Stimulated activated naive B cell treated with anti-CD40 and anti-IgM and Interleukin-4, amounts not matched to agents 10 μg/mL and 1 μg/mL and 100 μg/mL, for 72 hours (primary cell): ENCODE measurements at regions not wholly inside any gene's neighbourhood (a gene's known extent, or its start where the extent isn't known, plus 50 kb on each side); places are given as distances from the start of the nearest gene placed in this dataset.
A peak's percentile ranks its signal among the peaks of the same experiment; 100 is the strongest.
"Not testable (repeated sequence)": the region's sequence is repeated elsewhere in the genome, so short reads cannot be mapped to it uniquely, and the experiment has no call there.

ENCODE experiments used
- ATAC-seq, 2 donors: fragments of 150-1000 bp; cut with Tn5 transposase; replicated peaks; 2 replicates each; pipeline ENCODE4 v1.10.0; 2021; ENCODE audit warnings: moderate library complexity in 1 of 2
- DNase-seq: peaks from one replicate; pipeline ENCODE4 v3.0.0; 2021
- H3K27ac Mint-ChIP-seq: one replicate; pipeline ENCODE4 v1.8.0; 2022; ENCODE audit warnings: mild to moderate bottlenecking, mixed read lengths
- H3K27me3 Mint-ChIP-seq, 2 donors: one replicate each; pipeline ENCODE4 v1.8.0; 2022; ENCODE audit warnings: mixed read lengths in 2 of 2
- H3K36me3 Mint-ChIP-seq, 2 donors: one replicate each; pipeline ENCODE4 v1.8.0; 2022; ENCODE audit warnings: mixed read lengths in 2 of 2, mild to moderate bottlenecking in 1 of 2
- H3K4me1 Mint-ChIP-seq, 2 donors: one replicate each; pipeline ENCODE4 v1.8.0; 2022; ENCODE audit warnings: mixed read lengths in 2 of 2, mild to moderate bottlenecking in 1 of 2
- H3K4me3 Mint-ChIP-seq, 2 donors: one replicate each; pipeline ENCODE4 v1.8.0; 2022; ENCODE audit warnings: mild to moderate bottlenecking in 2 of 2, mixed read lengths in 2 of 2, moderate library complexity in 1 of 2
- H3K9me3 Mint-ChIP-seq, 2 donors: one replicate each; pipeline ENCODE4 v1.8.0; 2022; ENCODE audit warnings: mixed read lengths in 2 of 2, mild to moderate bottlenecking in 1 of 2

GRCh38 chr14:106663805-106664410, 1137.5 kb downstream of the TMEM121 start:
- Mint-ChIP-seq H3K4me1 (peaks cover 16 to 20% of the 10 kb centered on the region in 2 donors), H3K27ac (peak overlapping the region; percentile 67)
- DNase-seq (peak; percentile 75), ATAC-seq (peak; percentile 53 to 76)
- H3K36me3 Mint-ChIP-seq, H3K27me3 Mint-ChIP-seq, H3K9me3 Mint-ChIP-seq, H3K4me3 Mint-ChIP-seq: not testable (repeated sequence)

GRCh38 chr14:106665814-106666213, 1139.4 kb downstream of the TMEM121 start:
- DNase-seq, result no peak
- Mint-ChIP-seq H3K27me3 (peaks cover 0 to 5% of the 10 kb centered on the region in 2 donors), H3K4me3 (peak overlapping the region in 1 of 2 donors; percentile 35), H3K27ac (peak overlapping the region; percentile 77), H3K4me1 (peaks cover 14 to 20% of the 10 kb centered on the region in 2 donors), H3K36me3 (no peaks in the 10 kb centered on the region), H3K9me3 (peaks cover 0 to 2% of the 10 kb centered on the region in 2 donors)
- no peak for ATAC-seq

GRCh38 chr14:106666341-106666740, 1140.0 kb downstream of the TMEM121 start:
- peaks cover 0 to 2% of the 10 kb centered on the region in 2 donors for H3K9me3 Mint-ChIP-seq
- H3K4me3 Mint-ChIP-seq, result no peak overlapping the region
- peaks cover 0 to 5% of the 10 kb centered on the region in 2 donors for H3K27me3 Mint-ChIP-seq
- ATAC-seq, result no peak
- no peaks in the 10 kb centered on the region for H3K36me3 Mint-ChIP-seq
- peak overlapping the region; percentile 77 for H3K27ac Mint-ChIP-seq
- DNase-seq, result no peak
- H3K4me1 Mint-ChIP-seq, result peaks cover 13 to 19% of the 10 kb centered on the region in 2 donors

- no peak overlapping the region for H3K27ac Mint-ChIP-seq
- H3K36me3 Mint-ChIP-seq, result no peaks in the 10 kb centered on the region
- no peaks in the 10 kb centered on the region for H3K9me3 Mint-ChIP-seq
- DNase-seq (no peak), ATAC-seq (no peak)
- H3K4me3 Mint-ChIP-seq, result no peak overlapping the region
- peaks cover 5 to 8% of the 10 kb centered on the region in 2 donors for H3K27me3 Mint-ChIP-seq
- peaks cover 5 to 6% of the 10 kb centered on the region in 2 donors for H3K4me1 Mint-ChIP-seq
Measured at GRCh38 chr14:106670011-106670410, 1143.6 kb downstream of the TMEM121 start.

GRCh38 chr14:106674093-106674492, 1147.7 kb downstream of the TMEM121 start:
- H3K36me3 Mint-ChIP-seq, DNase-seq, ATAC-seq, H3K9me3 Mint-ChIP-seq, H3K4me1 Mint-ChIP-seq, H3K27ac Mint-ChIP-seq, H3K4me3 Mint-ChIP-seq: not testable (repeated sequence)
- peaks cover 10 to 12% of the 10 kb centered on the region in 2 donors for H3K27me3 Mint-ChIP-seq

GRCh38 chr14:106674509-106675125, 1148.2 kb downstream of the TMEM121 start:
- H3K9me3 Mint-ChIP-seq, H3K27ac Mint-ChIP-seq, ATAC-seq, H3K36me3 Mint-ChIP-seq, H3K4me1 Mint-ChIP-seq, H3K4me3 Mint-ChIP-seq: not testable (repeated sequence)
- peak; percentile 18 for DNase-seq
- H3K27me3 Mint-ChIP-seq, result peaks cover 10 to 11% of the 10 kb centered on the region in 2 donors

- H3K4me3 Mint-ChIP-seq, DNase-seq, H3K9me3 Mint-ChIP-seq, H3K27ac Mint-ChIP-seq, H3K4me1 Mint-ChIP-seq, ATAC-seq, H3K36me3 Mint-ChIP-seq: not testable (repeated sequence)
- H3K27me3 Mint-ChIP-seq, result peaks cover 7 to 14% of the 10 kb centered on the region in 2 donors
Measured at GRCh38 chr14:106675716-106676115, 1149.3 kb downstream of the TMEM121 start.

- H3K9me3 Mint-ChIP-seq, result no peaks in the 10 kb centered on the region
Measured at GRCh38 chr14:106679776-106680175, 1153.4 kb downstream of the TMEM121 start.

GRCh38 chr14:106681161-106681560, 1154.8 kb downstream of the TMEM121 start:
- Mint-ChIP-seq H3K36me3 (no peaks in the 10 kb centered on the region), H3K27me3 (peaks cover 0 to 10% of the 10 kb centered on the region in 2 donors), H3K4me3 (no peak overlapping the region), H3K9me3 (no peaks in the 10 kb centered on the region), H3K4me1 (peaks cover 5 to 7% of the 10 kb centered on the region in 2 donors), H3K27ac (no peak overlapping the region)
- no peak for DNase-seq
- ATAC-seq, result no peak

More at GRCh38 chr14:106679776-106680175, 1153.4 kb downstream of the TMEM121 start:
- Mint-ChIP-seq H3K4me1 (peaks cover 0 to 4% of the 10 kb centered on the region in 2 donors), H3K27ac (no peak overlapping the region), H3K27me3 (peaks cover 3 to 10% of the 10 kb centered on the region in 2 donors), H3K4me3 (no peak overlapping the region), H3K36me3 (no peaks in the 10 kb centered on the region)
- ATAC-seq, result no peak
- no peak for DNase-seq

- Mint-ChIP-seq H3K36me3 (no peaks in the 10 kb centered on the region), H3K4me3 (no peak overlapping the region), H3K9me3 (no peaks in the 10 kb centered on the region), H3K4me1 (peaks cover 5 to 7% of the 10 kb centered on the region in 2 donors), H3K27me3 (peaks cover 0 to 10% of the 10 kb centered on the region in 2 donors), H3K27ac (no peak overlapping the region)
- DNase-seq, result no peak
- ATAC-seq, result peak; percentile 74 to 81
Measured at GRCh38 chr14:106681568-106681967, 1155.2 kb downstream of the TMEM121 start.

- Mint-ChIP-seq H3K36me3 (no peaks in the 10 kb centered on the region), H3K4me3 (no peak overlapping the region), H3K4me1 (peaks cover 5 to 7% of the 10 kb centered on the region in 2 donors), H3K9me3 (no peaks in the 10 kb centered on the region), H3K27me3 (peaks cover 0 to 5% of the 10 kb centered on the region in 2 donors), H3K27ac (no peak overlapping the region)
- ATAC-seq (no peak), DNase-seq (no peak)
Measured at GRCh38 chr14:106683631-106684030, 1157.2 kb downstream of the TMEM121 start.

- Mint-ChIP-seq H3K4me3 (no peak overlapping the region), H3K27me3 (no peaks in the 10 kb centered on the region), H3K4me1 (peaks cover 8 to 14% of the 10 kb centered on the region in 2 donors), H3K9me3 (no peaks in the 10 kb centered on the region), H3K36me3 (no peaks in the 10 kb centered on the region), H3K27ac (no peak overlapping the region)
- DNase-seq, result no peak
- ATAC-seq, result no peak
Measured at GRCh38 chr14:106686533-106686932, 1160.2 kb downstream of the TMEM121 start.

- Mint-ChIP-seq H3K27ac (no peak overlapping the region), H3K36me3 (peaks cover 0 to 2% of the 10 kb centered on the region in 2 donors), H3K4me1 (peaks cover 10 to 23% of the 10 kb centered on the region in 2 donors)
Measured at GRCh38 chr14:106690333-106690891, 1164.0 kb downstream of the TMEM121 start.

GRCh38 chr14:106691601-106692291, 1165.4 kb downstream of the TMEM121 start:
- ATAC-seq (peak; percentile 57 to 71), DNase-seq (peak; percentile 60)
- Mint-ChIP-seq H3K4me1 (peaks cover 8 to 23% of the 10 kb centered on the region in 2 donors), H3K27ac (peak overlapping the region; percentile 31), H3K27me3 (no peaks in the 10 kb centered on the region), H3K9me3 (peaks cover 0 to 2% of the 10 kb centered on the region in 2 donors), H3K36me3 (peaks cover 0 to 2% of the 10 kb centered on the region in 2 donors), H3K4me3 (no peak overlapping the region)

More at GRCh38 chr14:106690333-106690891, 1164.0 kb downstream of the TMEM121 start:
- Mint-ChIP-seq H3K27me3 (no peaks in the 10 kb centered on the region), H3K9me3 (peaks cover 0 to 2% of the 10 kb centered on the region in 2 donors), H3K4me3 (no peak overlapping the region)
- DNase-seq (no peak), ATAC-seq (no peak)
